HUES6 (cell line): ENCODE measurements at regions not wholly inside any gene's neighbourhood (a gene's known extent, or its start where the extent isn't known, plus 50 kb on each side); places are given as distances from the start of the nearest gene placed in this dataset.

Source experiments
- H3K27ac ChIP-seq: 2 replicates; pipeline ENCODE4 v1.7.0; 2013; ENCODE audit warnings: low read depth, mild to moderate bottlenecking, low read length, inconsistent platforms
- H3K27me3 ChIP-seq: 2 replicates; pipeline ENCODE4 v1.6.1; 2013; ENCODE audit warnings: low read length; ENCODE audit not compliant: control insufficient read depth, insufficient read depth
- H3K36me3 ChIP-seq: 2 replicates; pipeline ENCODE4 v1.6.1; 2013; ENCODE audit warnings: low read length; ENCODE audit not compliant: control insufficient read depth, insufficient read depth
- H3K4me1 ChIP-seq: 2 replicates; pipeline ENCODE4 v1.6.1; 2013; ENCODE audit warnings: low read length; ENCODE audit not compliant: control insufficient read depth, insufficient read depth
- H3K4me3 ChIP-seq: 2 replicates; pipeline ENCODE4 v1.5.1; 2013; ENCODE audit warnings: low read depth, low read length
- H3K9ac ChIP-seq: one replicate; pipeline ENCODE4 v1.6.1; 2013; ENCODE audit warnings: mild to moderate bottlenecking, low read length
- H3K9me3 ChIP-seq: 2 replicates; pipeline ENCODE4 v1.6.1; 2013; ENCODE audit warnings: low read depth, low read length; ENCODE audit not compliant: control insufficient read depth, insufficient read depth

DNA sequence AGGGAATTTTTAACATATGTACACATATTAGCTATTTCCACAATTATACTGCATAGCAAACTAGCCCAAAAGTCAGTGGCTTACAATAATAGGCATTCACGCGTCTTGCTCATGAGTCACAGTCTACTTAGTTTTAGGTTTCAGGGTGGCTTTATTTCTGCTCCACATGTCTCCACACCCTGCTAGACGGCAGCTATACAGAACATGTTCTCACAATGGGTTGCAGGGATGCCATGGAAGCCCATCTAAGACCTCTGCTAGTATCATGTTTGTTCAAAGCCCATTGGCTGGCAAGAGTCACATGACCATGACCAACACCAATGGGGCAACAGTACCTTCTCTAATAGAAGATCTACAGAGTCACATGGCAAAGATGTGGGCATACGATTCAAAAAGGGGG, 96.3 kb upstream of the NEBL start:
- Histone ChIP-seq H3K9me3 (0 out of 2 replicates have a peak, but pooled peaks cover 6% of the 10 kb centered on the region), H3K27ac (no peak overlapping the region)

DNA sequence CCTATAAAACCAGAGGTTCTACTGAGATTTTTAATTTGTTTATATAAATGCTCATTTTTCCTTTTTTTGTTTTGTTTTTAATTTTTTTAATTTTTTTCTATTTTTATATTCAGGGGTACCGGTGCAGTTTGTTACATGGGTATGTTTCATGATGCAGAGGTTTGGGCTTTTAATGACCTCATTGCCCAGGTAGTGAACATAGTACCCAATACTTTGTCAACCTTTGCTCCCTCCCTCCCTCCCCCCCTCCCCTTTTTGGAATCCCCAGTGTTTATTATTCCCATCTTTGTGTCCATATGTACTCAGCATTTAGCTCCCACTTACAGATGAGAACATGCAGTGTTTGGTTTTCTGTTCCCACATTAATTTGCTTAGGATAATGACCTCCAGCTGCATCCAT, 94.4 kb upstream of the NEBL start:
- 0 out of 2 replicates have a peak, but pooled peaks cover 6% of the 10 kb centered on the region for H3K9me3 ChIP-seq
- peaks cover 6% of the 10 kb centered on the region; the same call in 1 of the 2 replicates for H3K4me1 ChIP-seq
- H3K9ac ChIP-seq = no peak overlapping the region
- no peak overlapping the region for H3K27ac ChIP-seq
- H3K27me3 ChIP-seq = no peaks in the 10 kb centered on the region
- H3K36me3 ChIP-seq = no peaks in the 10 kb centered on the region
- no peak overlapping the region for H3K4me3 ChIP-seq

More for the DNA sequence above, 96.3 kb upstream of the NEBL start:
- Histone ChIP-seq H3K36me3 (no peaks in the 10 kb centered on the region), H3K27me3 (no peaks in the 10 kb centered on the region), H3K4me1 (peaks cover 6% of the 10 kb centered on the region; the same call in 1 of the 2 replicates), H3K9ac (no peak overlapping the region), H3K4me3 (no peak overlapping the region)

DNA sequence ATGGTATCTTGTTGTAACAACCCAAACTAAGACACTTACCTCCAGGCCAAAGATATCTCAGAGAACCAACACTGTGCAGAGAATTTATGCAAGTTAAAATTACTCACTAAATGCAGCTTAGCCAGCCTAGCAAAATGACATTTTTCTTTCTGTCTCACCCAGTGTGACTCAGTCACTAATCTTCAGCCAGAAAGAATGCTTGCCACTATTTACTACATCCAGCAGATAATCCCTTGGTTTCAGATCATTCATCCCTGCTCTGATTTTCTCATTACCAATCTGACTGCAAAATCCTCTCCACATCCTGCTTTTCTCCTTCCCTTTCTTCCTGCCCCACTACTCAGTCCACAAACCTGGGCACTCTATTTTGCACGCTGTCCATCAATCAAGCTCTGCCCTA, 93.5 kb upstream of the NEBL start:
- Histone ChIP-seq H3K36me3 (no peaks in the 10 kb centered on the region), H3K27ac (no peak overlapping the region), H3K4me1 (peaks cover 6% of the 10 kb centered on the region; the same call in 1 of the 2 replicates)

DNA sequence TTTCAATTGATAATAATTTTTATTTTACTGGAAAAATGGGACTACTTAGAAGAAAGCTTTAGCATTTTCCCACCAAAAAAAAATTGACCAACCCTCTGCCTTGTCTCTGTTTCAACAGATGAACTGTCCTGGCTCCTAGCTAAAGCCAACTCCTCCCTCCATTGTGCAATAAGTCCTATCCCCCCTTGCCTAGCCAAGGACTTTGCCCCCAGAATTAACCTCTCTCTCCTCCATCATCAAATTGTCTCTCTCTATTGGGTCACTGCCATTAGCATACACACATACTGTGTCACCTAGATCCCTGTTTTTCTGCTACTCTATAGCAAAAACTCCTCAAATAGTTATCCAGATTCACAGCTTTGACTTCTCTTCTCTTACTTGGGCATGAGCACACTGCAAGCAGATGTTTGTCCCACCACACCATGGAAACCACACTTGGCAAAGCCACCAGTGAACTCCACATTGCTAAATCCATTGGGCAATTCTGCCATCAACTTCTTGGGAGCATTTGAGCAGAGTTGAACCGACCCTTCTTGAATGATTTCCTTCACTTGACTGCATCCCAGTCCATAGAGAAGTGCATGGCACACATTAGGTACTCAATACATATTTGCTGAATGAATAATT, 91.4 kb upstream of the NEBL start:
- Histone ChIP-seq H3K4me1 (0 out of 2 replicates have a peak, but pooled peaks cover 3% of the 10 kb centered on the region), H3K27me3 (no peaks in the 10 kb centered on the region)

More for the DNA sequence above, 93.5 kb upstream of the NEBL start:
- Histone ChIP-seq H3K4me3 (no peak overlapping the region), H3K9me3 (0 out of 2 replicates have a peak, but pooled peaks cover 6% of the 10 kb centered on the region), H3K27me3 (no peaks in the 10 kb centered on the region), H3K9ac (no peak overlapping the region)

DNA sequence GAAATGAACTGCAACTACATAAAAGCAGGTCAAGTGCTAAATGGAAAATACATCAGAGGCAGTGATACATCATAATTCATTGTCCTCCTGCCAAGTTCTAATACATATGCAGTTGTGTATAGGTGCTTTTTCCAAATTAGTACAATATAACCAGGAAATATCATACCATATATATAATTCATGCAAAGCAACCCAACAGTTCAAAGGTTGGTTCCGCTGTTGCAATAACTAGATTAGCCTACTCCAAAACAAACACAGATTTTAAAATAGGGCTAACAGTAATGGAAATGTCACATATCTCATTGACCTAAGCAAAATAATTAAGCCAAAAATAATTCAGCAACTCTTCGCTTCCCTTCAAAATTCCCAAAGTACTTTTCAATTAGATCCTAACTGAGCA, 88.9 kb upstream of the NEBL start:
- no peaks in the 10 kb centered on the region for H3K27me3 ChIP-seq
- no peak overlapping the region for H3K27ac ChIP-seq
- no peaks in the 10 kb centered on the region for H3K9me3 ChIP-seq
- no peak overlapping the region for H3K9ac ChIP-seq
- H3K4me1 ChIP-seq = 0 out of 2 replicates have a peak, but pooled peaks cover 3% of the 10 kb centered on the region
- no peaks in the 10 kb centered on the region for H3K36me3 ChIP-seq
- H3K4me3 ChIP-seq = no peak overlapping the region

More for the DNA sequence above, 91.4 kb upstream of the NEBL start:
- Histone ChIP-seq H3K27ac (no peak overlapping the region), H3K4me3 (no peak overlapping the region), H3K9me3 (0 out of 2 replicates have a peak, but pooled peaks cover 4% of the 10 kb centered on the region), H3K36me3 (no peaks in the 10 kb centered on the region), H3K9ac (no peak overlapping the region)

DNA sequence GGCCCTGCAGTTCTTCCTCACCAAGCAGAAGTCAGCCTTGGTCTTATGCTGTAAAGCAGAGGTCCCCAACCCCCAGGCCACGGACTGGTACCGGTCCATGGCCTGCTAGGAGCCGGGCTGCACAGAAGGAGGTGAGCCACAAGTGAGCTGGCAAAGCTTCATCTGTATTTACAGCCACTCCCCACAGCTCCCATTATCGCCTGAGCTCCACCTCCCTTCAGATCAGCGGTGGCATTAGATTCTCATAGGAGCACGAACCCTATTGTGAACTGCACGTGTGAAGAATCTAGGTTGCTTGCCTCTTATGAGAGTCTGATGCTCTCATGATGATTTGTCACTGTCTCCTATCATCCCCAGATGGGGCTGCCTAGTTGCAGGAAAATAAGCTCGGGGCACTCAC, 87.6 kb upstream of the NEBL start:
- Histone ChIP-seq H3K27ac (no peak overlapping the region), H3K4me3 (no peak overlapping the region), H3K36me3 (no peaks in the 10 kb centered on the region), H3K9ac (no peak overlapping the region), H3K9me3 (no peaks in the 10 kb centered on the region), H3K27me3 (no peaks in the 10 kb centered on the region), H3K4me1 (no peaks in the 10 kb centered on the region)

DNA sequence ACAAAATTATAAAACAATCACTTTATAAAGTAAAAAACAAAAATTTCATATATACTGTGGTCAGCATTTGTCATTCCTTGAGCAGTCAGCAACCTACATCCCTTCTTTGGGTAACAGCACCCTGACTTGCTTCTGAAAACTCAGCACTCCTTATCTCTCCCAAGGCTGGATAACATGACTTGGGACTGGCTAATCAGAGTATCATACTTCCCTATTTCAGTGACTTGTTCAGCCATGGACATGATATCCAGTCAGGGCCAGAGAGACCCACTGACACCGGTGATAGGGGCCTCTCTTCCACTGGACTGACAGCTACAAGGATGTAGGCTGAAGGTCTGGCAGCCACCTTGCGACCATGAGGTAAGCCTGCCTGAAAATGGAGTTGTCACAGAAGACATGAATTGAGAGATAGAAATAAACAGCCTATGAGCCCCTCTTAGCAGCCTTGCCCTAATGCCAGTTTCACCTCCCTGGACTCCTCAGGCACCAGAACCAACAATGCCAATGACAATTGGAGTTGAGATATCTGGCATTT, 84.4 kb upstream of the NEBL start:
- H3K4me1 ChIP-seq = peaks cover 9% of the 10 kb centered on the region; the same call in 1 of the 2 replicates
- no peaks in the 10 kb centered on the region for H3K36me3 ChIP-seq
- H3K9me3 ChIP-seq = no peaks in the 10 kb centered on the region
- no peak overlapping the region for H3K9ac ChIP-seq
- no peaks in the 10 kb centered on the region for H3K27me3 ChIP-seq
- no peak overlapping the region for H3K27ac ChIP-seq
- no peak overlapping the region for H3K4me3 ChIP-seq

DNA sequence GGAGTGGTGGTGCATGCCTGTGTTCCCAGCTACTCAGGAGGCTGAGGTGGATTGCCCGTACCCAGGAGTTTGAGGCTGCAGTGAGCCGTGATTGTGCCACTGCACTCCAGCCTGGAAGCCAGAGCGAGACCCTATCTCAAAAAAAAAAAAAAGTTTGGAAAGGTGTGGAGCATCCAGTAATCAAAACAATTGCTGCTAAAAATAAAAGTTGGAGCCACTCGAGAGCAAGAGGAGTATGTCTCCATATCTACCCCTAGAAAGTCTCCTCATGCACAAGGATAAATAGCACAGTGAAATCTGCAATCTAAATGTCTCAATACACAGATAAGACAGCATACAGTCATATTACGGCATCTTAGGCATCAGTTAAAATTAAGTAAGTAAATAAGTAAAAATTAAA, 81.5 kb upstream of the NEBL start:
- H3K27ac ChIP-seq = no peak overlapping the region
- peaks cover 9% of the 10 kb centered on the region; the same call in 1 of the 2 replicates for H3K4me1 ChIP-seq
- H3K36me3 ChIP-seq = no peaks in the 10 kb centered on the region
- H3K9ac ChIP-seq = no peak overlapping the region
- no peaks in the 10 kb centered on the region for H3K9me3 ChIP-seq
- H3K4me3 ChIP-seq = no peak overlapping the region
- H3K27me3 ChIP-seq = no peaks in the 10 kb centered on the region

DNA sequence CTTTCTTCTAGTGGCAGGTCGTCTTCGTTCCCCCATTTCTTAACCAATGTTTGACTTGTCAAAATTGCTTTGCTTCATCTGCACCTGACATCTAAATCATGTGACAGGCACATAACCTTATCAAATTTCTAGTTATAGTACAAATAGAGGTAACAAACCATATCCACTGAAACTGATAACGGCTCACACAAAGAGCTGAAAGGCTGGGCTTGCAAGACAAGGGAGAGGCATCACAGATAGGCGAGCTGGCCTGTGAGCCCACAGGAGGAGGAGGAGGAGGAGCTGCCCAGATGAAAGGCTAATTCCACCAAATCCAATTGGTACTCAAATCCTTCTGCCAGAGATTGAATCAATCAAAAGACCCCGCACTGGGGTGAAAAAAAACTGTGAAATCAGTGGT, 80.2 kb upstream of the NEBL start:
- H3K27me3 ChIP-seq = no peaks in the 10 kb centered on the region
- H3K4me1 ChIP-seq = peaks cover 9% of the 10 kb centered on the region; the same call in 1 of the 2 replicates
- no peaks in the 10 kb centered on the region for H3K9me3 ChIP-seq
- H3K9ac ChIP-seq = no peak overlapping the region
- no peaks in the 10 kb centered on the region for H3K36me3 ChIP-seq
- no peak overlapping the region for H3K4me3 ChIP-seq
- no peak overlapping the region for H3K27ac ChIP-seq

DNA sequence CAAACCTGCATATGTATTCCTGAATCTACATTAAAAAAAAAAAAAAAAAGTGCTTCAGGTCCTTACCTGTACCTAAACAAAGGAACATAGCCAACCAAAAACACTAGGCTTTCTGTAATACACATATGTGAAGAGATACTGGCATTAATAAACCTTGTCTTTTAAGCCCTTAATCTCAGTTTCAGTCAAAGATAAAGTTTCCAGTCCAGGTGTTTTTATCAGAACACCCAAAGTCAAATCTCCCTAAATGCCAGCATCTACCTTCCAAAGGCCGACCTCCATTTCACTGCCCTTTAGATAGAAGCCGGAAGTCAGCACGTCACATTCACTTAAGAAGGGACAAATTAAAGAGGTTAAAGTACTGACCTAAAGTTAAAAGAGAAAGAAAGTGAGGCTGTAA, 79.8 kb upstream of the NEBL start:
- no peaks in the 10 kb centered on the region for H3K27me3 ChIP-seq
- no peak overlapping the region for H3K4me3 ChIP-seq
- no peaks in the 10 kb centered on the region for H3K36me3 ChIP-seq
- no peak overlapping the region for H3K9ac ChIP-seq
- H3K27ac ChIP-seq = no peak overlapping the region
- H3K4me1 ChIP-seq = peaks cover 9% of the 10 kb centered on the region; the same call in 1 of the 2 replicates
- no peaks in the 10 kb centered on the region for H3K9me3 ChIP-seq

DNA sequence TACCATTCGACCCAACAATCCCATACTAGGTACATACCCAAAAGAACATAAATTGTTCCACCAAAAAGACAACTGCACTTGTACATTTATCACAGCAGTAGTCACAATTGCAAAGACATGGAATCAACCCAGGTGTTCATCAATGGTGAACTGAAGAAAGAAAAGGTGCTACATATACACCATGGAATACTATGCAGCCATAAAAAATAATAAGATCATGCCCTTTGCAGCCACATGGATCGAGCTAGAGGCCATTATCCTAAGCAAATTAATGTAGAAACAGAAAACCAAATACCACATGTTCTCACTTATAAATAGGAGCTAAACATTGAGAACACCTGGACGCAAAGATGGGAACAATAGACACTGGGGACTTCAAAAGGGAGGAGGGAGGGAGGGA, 79.3 kb upstream of the NEBL start:
- Histone ChIP-seq H3K36me3 (no peaks in the 10 kb centered on the region), H3K4me1 (peaks cover 9% of the 10 kb centered on the region; the same call in 1 of the 2 replicates), H3K4me3 (no peak overlapping the region), H3K9ac (no peak overlapping the region), H3K27me3 (no peaks in the 10 kb centered on the region), H3K9me3 (no peaks in the 10 kb centered on the region), H3K27ac (no peak overlapping the region)
